ENCODE measurements at regions not wholly inside any gene's neighbourhood (a gene's known extent, or its start where the extent isn't known, plus 50 kb on each side); places are given as distances from the start of the nearest gene placed in this dataset.

GRCh38 chr1:19013826-19014548 is 57.5 kb upstream of the IFFO2 start:
- no peaks in the 10 kb centered on the region for H3K9me3 ChIP-seq (ENCODE audit: control insufficient read depth in 1 of 2, insufficient read depth in 1 of 2, low read depth in 1 of 2, low read length in 2 of 2)
- no peaks in the 10 kb centered on the region for H3K36me3 ChIP-seq (ENCODE audit: control insufficient read depth in 1 of 2, insufficient read depth in 2 of 2, low read length in 2 of 2)
- ATAC-seq (no peak), DNase-seq (ENCODE audit: low read depth, low spot score) (no peak)
- H3K9me2 ChIP-seq (ENCODE audit: insufficient read depth), result no peaks in the 10 kb centered on the region
- intact Hi-C loops (cut with micrococcal nuclease), result loop anchor here (5.0 kb wide), 1 partner anchor 112 kb away; the partner anchor contains the start of gene ALDH4A1
- ChIA-PET RAD21 (ENCODE audit: low non-redundant PET in 1 of 2, low total read pairs in 2 of 2, uncharacterized antibody in 2 of 2, unreplicated experiment in 2 of 2) (interaction anchor here in 1 of 2 experiments (0.6 kb wide), 1 partner anchor 87 kb away, joined by 9 read pairs; no protein-coding TSS in a partner anchor), POLR2A (no interaction called here), CTCF (no interaction called here)
- H3K27ac ChIP-seq (ENCODE audit: low read depth, low read length), result no peak overlapping the region
- no peak for TF ChIP-seq YY1 (IDR thresholded peaks at IDR 0.05; ENCODE audit: extremely low read depth, insufficient replicate concordance, low read depth, low read length)
- TF ChIP-seq SRF (IDR thresholded peaks at IDR 0.05; ENCODE audit: low read depth), result no peak
- TF ChIP-seq POLR2A (IDR thresholded peaks at IDR 0.05; ENCODE audit: borderline replicate concordance, extremely low read depth, insufficient read depth, insufficient read length), result no peak
- no peak for TF ChIP-seq REST (IDR thresholded peaks at IDR 0.05; ENCODE audit: low read depth)
- no peak for TF ChIP-seq JUND (IDR thresholded peaks at IDR 0.05)
- no peak for TF ChIP-seq SIN3A (IDR thresholded peaks at IDR 0.05; ENCODE audit: low read depth)
- TF ChIP-seq CBX3 (IDR thresholded peaks at IDR 0.05; ENCODE audit: low read depth), result no peak
- no peak for TF ChIP-seq ZNF274 (IDR thresholded peaks at IDR 0.05; ENCODE audit: low read depth, low read length)
- TF ChIP-seq SP1 (IDR thresholded peaks at IDR 0.05; ENCODE audit: low read depth), result no peak
- TF ChIP-seq EZH2 (IDR thresholded peaks at IDR 0.05), result no peak
- no peak for TF ChIP-seq ZFX (IDR thresholded peaks at IDR 0.05)
- no peak for TF ChIP-seq EGR1 (IDR thresholded peaks at IDR 0.05; ENCODE audit: low read depth)
- TF ChIP-seq ZBTB33 (IDR thresholded peaks at IDR 0.05; ENCODE audit: extremely low read depth, insufficient replicate concordance, low read length), result no peak
- no peak for TF ChIP-seq ATF3 (IDR thresholded peaks at IDR 0.05)
- no peaks in the 10 kb centered on the region for H3K79me2 ChIP-seq (ENCODE audit: insufficient read depth, low read length)
- H4K20me1 ChIP-seq (ENCODE audit: insufficient read depth), result no peaks in the 10 kb centered on the region
- H3K4me2 ChIP-seq (ENCODE audit: low read length), result peak overlapping the region; percentile 36
- BruUV-seq (replicated peaks), result no TSS peak
- no peak overlapping the region for H3K9ac ChIP-seq (ENCODE audit: low read length)
- H3K4me1 ChIP-seq (ENCODE audit: control insufficient read depth in 1 of 2, insufficient read depth in 2 of 2, low read length in 2 of 2), result peaks cover 32 to 59% of the 10 kb centered on the region in 2 experiments
- no peak overlapping the region for H3K4me3 ChIP-seq (replicated peaks in 1 of 2; ENCODE audit: low read depth in 1 of 2, low read length in 2 of 2)
- no peaks in the 10 kb centered on the region for H3K27me3 ChIP-seq (ENCODE audit: insufficient read depth, low read length)
- H2AFZ ChIP-seq (ENCODE audit: low read depth, low read length, poor library complexity, severe bottlenecking), result no peak overlapping the region

Data from HCT116 (cell line).